ENCODE measurements at regions not wholly inside any gene's neighbourhood (a gene's known extent, or its start where the extent isn't known, plus 50 kb on each side); places are given as distances from the start of the nearest gene placed in this dataset.

- DNase-seq, result no peak
These were observed 243.7 kb upstream of the BMPER start for GRCh38 chr7:33661430-33662160.

GRCh38 chr7:33666531-33666930, 238.8 kb upstream of the BMPER start:
- no peak for DNase-seq

DNA sequence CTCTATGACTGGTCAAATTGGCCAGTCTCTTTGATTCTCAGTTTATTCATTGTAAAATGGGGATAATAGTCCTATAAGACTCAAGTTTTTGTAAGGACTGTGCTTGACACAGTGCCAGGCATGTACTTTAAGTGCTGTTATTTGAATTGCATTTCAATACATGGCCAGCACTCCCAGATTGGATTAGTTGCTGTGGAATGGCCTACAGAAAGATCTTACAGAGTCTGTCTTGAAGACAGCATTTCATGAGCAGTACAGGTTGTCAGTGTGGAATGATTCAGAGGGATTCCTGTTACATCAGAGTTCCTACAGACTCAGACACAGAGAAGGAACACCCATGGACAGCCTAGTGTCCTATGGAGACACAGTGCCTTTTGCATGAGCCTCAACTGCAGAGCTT, 238.1 kb upstream of the BMPER start:
- DNase-seq, result no peak

- DNase-seq, result peak; percentile 76
These were observed 236.1 kb upstream of the BMPER start for GRCh38 chr7:33669251-33669670.

GRCh38 chr7:33671531-33672262, 233.6 kb upstream of the BMPER start:
- no peak for DNase-seq

- no peak for DNase-seq
These were observed 232.2 kb upstream of the BMPER start for GRCh38 chr7:33673029-33673700.

DNA sequence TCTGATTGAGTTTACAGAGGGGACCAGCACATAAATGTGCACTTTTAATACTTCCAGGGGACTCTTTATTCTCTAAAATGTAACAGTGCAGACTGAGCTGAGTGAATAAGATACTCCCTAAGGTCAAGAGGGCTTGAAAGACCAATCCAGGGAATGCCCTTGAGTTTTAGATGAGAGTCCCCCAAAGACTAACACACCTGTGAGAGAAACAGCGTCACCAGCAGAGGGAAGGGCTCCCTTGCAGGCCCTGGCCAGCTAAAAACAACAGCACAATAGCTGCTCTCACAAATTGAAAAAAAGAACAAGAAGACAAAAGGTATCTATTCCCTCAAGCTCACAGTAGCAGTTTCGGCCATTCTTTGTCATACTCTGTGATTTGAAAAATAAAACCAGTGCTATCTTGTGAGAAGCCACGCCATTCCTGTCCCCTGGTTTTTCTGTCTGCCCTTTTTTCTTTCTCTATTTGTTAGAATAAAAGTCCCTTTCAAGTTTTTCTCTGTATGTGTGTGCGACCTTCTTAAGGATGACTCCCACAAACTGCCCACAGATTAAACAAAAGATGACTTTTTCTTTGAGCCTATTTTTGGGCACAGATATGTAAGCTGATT, 230.4 kb upstream of the BMPER start:
- DNase-seq, result no peak

- no peak for DNase-seq
These were observed 227.8 kb upstream of the BMPER start for GRCh38 chr7:33677556-33677955.

DNA sequence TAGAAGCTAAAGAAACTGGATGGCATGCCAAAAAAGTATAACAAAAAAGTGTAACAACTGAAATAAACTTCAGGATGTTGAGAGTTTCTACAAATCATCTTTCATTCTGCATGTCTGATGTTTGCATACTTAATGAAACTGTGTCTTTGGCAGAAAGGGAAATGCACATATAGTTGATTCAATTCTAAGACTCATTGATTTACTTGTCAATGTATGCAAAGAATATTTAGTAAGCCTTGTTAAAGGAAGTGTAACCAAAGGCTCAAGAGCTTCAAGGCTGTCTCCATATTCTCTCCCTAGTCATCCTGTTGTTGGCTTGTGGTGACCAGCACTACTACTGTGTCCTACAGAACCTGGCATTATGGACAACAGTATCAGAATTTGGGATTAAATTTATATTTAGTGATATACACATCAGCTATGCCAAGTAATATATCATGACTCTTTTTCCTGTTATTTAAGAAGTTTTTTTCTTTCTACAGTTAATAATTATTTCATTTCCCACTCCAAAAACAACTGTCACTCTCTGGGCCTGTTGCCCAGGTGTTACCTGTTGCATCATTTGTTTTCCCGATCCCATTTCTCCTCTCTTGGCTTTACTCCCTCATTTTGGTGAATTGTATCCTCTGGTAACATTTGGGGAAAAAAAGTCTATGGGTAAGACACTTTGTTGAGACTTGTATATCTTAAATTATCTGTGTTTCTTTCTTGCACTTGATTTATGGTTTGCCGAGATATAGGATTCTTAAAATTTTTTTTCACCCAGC, 226.6 kb upstream of the BMPER start:
- DNase-seq, result no peak

GRCh38 chr7:33680682-33681081, 224.7 kb upstream of the BMPER start:
- no peak for DNase-seq

- no peak for DNase-seq
These were observed 219.8 kb upstream of the BMPER start for GRCh38 chr7:33685503-33685902.

- no peak for DNase-seq
These were observed 219.2 kb upstream of the BMPER start for GRCh38 chr7:33685981-33686683.

- DNase-seq, result no peak
These were observed 217.7 kb upstream of the BMPER start for GRCh38 chr7:33687625-33688024.

DNA sequence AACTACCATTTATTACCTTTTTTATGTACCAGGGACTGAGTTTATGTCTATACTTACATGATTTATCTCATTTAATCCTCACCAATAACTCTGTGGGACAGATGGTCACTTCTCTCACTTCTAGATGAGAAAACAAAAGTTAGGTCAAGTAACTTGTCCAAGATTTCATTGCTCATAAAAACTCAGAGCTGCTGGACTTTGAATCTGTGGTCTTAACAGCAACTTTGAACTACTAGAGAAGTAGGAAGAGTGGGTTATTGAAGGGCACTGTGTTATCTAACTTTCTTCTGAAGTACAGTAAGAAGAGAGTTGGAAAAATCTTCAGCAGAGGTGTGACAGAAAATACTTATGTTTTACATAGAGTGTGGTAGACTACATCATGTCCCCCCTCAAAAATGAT, 214.2 kb upstream of the BMPER start:
- DNase-seq, result no peak

- DNase-seq, result no peak
These were observed 212.4 kb upstream of the BMPER start for GRCh38 chr7:33692956-33693355.

- no peak for DNase-seq
These were observed 211.3 kb upstream of the BMPER start for GRCh38 chr7:33694006-33694405.

GRCh38 chr7:33697616-33698015, 207.7 kb upstream of the BMPER start:
- DNase-seq, result no peak

DNA sequence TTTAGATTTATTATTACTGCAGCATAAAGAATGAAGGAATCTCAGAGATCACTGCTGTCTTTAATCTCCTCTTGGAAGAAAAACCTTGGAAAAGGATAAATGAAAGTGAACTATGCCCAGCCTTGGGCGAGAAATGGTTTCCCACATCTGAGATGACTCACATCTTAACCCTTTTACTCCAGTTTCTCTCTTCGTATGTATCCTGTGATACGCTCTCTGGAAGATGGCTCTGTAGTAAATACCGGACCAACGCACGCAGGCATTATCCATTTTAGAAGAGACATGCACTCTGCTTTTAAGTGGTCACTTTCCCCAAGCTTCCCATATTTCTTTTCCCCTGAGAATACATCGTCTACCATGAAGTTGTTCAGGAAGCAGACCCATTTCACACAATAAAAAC, 207.3 kb upstream of the BMPER start:
- no peak for DNase-seq

- no peak for DNase-seq
These were observed 206.6 kb upstream of the BMPER start for GRCh38 chr7:33698692-33699128.

GRCh38 chr7:33700001-33700899, 205.1 kb upstream of the BMPER start:
- no peak for DNase-seq

DNA sequence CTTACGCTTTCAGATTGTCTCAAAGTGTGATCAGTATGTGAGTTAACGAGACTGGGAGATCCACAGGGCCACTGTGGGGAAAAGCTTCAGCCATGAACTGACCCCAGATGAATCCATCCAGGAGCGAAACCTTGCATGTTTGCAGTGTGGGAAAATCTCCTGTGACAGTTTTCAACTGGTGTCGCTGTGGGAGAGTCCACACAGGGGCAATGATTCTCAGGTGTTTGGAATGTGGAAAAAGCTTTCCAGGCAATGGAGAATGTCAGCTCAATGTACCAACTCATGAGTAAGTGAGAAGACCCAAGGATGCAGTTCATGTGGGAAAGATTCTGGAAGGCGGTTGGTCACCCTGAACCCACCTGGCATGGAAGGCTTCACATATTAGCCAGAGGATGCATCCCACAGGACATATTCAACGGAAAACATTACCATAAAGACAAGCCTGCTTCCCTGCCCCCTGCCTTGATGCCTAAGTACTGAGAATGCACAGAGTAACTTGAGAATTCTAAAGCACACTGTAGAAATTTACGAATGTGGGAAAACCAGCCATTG, 204.1 kb upstream of the BMPER start:
- DNase-seq, result no peak
